ENCODE measurements at regions not wholly inside any gene's neighbourhood (a gene's known extent, or its start where the extent isn't known, plus 50 kb on each side); places are given as distances from the start of the nearest gene placed in this dataset.

- Histone ChIP-seq H3K27ac (no peak overlapping the region), H3K27me3 (ENCODE audit: control insufficient read depth, insufficient read depth, low read length) (no peaks in the 10 kb centered on the region), H3K9ac (no peak overlapping the region), H3K4me2 (ENCODE audit: low read length) (no peak overlapping the region), H3K4me1 (no peaks in the 10 kb centered on the region), H2AFZ (no peak overlapping the region), H3K36me3 (ENCODE audit: control insufficient read depth, insufficient read depth, low read length) (no peaks in the 10 kb centered on the region), H3K4me3 (ENCODE audit: low read depth, low read length) (no peak overlapping the region), H3K9me3 (ENCODE audit: control insufficient read depth, low read length) (no peaks in the 10 kb centered on the region), H3K79me2 (no peaks in the 10 kb centered on the region)
- TF ChIP-seq CTCF (IDR thresholded peaks at IDR 0.05) = no peak
Measured at GRCh38 chr18:43482600-43482999, 205.3 kb upstream of the SYT4 start.

GRCh38 chr18:43484710-43485109, 207.4 kb upstream of the SYT4 start:
- Histone ChIP-seq H3K36me3 (ENCODE audit: control insufficient read depth, insufficient read depth, low read length) (no peaks in the 10 kb centered on the region), H3K4me3 (ENCODE audit: low read depth, low read length) (no peak overlapping the region)

GRCh38 chr18:43485545-43485963, 208.3 kb upstream of the SYT4 start:
- TF ChIP-seq CTCF (IDR thresholded peaks at IDR 0.05) = no peak
- H3K27ac ChIP-seq = no peak overlapping the region

More at GRCh38 chr18:43484710-43485109, 207.4 kb upstream of the SYT4 start:
- Histone ChIP-seq H3K4me2 (ENCODE audit: low read length) (no peak overlapping the region), H3K9me3 (ENCODE audit: control insufficient read depth, low read length) (no peaks in the 10 kb centered on the region), H2AFZ (no peak overlapping the region), H3K4me1 (no peaks in the 10 kb centered on the region), H3K9ac (no peak overlapping the region), H3K79me2 (no peaks in the 10 kb centered on the region), H3K27me3 (ENCODE audit: control insufficient read depth, insufficient read depth, low read length) (no peaks in the 10 kb centered on the region), H3K27ac (no peak overlapping the region)
- TF ChIP-seq CTCF (IDR thresholded peaks at IDR 0.05) = no peak

GRCh38 chr18:43486462-43486861, 209.2 kb upstream of the SYT4 start:
- H3K4me3 ChIP-seq (ENCODE audit: low read depth, low read length) = no peak overlapping the region
- H3K27me3 ChIP-seq (ENCODE audit: control insufficient read depth, insufficient read depth, low read length) = no peaks in the 10 kb centered on the region
- no peaks in the 10 kb centered on the region for H3K9me3 ChIP-seq (ENCODE audit: control insufficient read depth, low read length)
- TF ChIP-seq CTCF (IDR thresholded peaks at IDR 0.05) = no peak
- H3K79me2 ChIP-seq = no peaks in the 10 kb centered on the region
- no peak overlapping the region for H3K4me2 ChIP-seq (ENCODE audit: low read length)
- no peak overlapping the region for H2AFZ ChIP-seq
- no peak overlapping the region for H3K9ac ChIP-seq
- no peaks in the 10 kb centered on the region for H3K4me1 ChIP-seq
- no peaks in the 10 kb centered on the region for H3K36me3 ChIP-seq (ENCODE audit: control insufficient read depth, insufficient read depth, low read length)
- no peak overlapping the region for H3K27ac ChIP-seq

More at GRCh38 chr18:43485545-43485963, 208.3 kb upstream of the SYT4 start:
- no peaks in the 10 kb centered on the region for H3K36me3 ChIP-seq (ENCODE audit: control insufficient read depth, insufficient read depth, low read length)
- H3K9ac ChIP-seq = no peak overlapping the region
- no peak overlapping the region for H3K4me2 ChIP-seq (ENCODE audit: low read length)
- H3K27me3 ChIP-seq (ENCODE audit: control insufficient read depth, insufficient read depth, low read length) = no peaks in the 10 kb centered on the region
- H3K9me3 ChIP-seq (ENCODE audit: control insufficient read depth, low read length) = no peaks in the 10 kb centered on the region
- no peak overlapping the region for H2AFZ ChIP-seq
- H3K4me3 ChIP-seq (ENCODE audit: low read depth, low read length) = no peak overlapping the region
- H3K79me2 ChIP-seq = no peaks in the 10 kb centered on the region
- no peaks in the 10 kb centered on the region for H3K4me1 ChIP-seq

GRCh38 chr18:43501099-43501498, 223.8 kb upstream of the SYT4 start:
- Histone ChIP-seq H3K27me3 (ENCODE audit: control insufficient read depth, insufficient read depth, low read length) (no peaks in the 10 kb centered on the region), H3K4me1 (no peaks in the 10 kb centered on the region), H3K9ac (no peak overlapping the region), H3K79me2 (no peaks in the 10 kb centered on the region), H3K4me3 (ENCODE audit: low read depth, low read length) (no peak overlapping the region), H3K4me2 (ENCODE audit: low read length) (no peak overlapping the region), H3K36me3 (ENCODE audit: control insufficient read depth, insufficient read depth, low read length) (no peaks in the 10 kb centered on the region), H2AFZ (no peak overlapping the region), H3K9me3 (ENCODE audit: control insufficient read depth, low read length) (no peaks in the 10 kb centered on the region), H3K27ac (no peak overlapping the region)
- TF ChIP-seq CTCF (IDR thresholded peaks at IDR 0.05) = no peak
